HG03558 (cell line): ENCODE measurements at regions not wholly inside any gene's neighbourhood (a gene's known extent, or its start where the extent isn't known, plus 50 kb on each side); places are given as distances from the start of the nearest gene placed in this dataset.

Source experiments
- ATAC-seq: cut with Tn5 transposase; IDR thresholded peaks from one replicate; pipeline ENCODE4 v1.9.1; 2021; ENCODE audit warnings: moderate number of reproducible peaks; ENCODE audit not compliant: unreplicated experiment; ENCODE audit errors: extremely low read depth

GRCh38 chr5:91687430-91687829, 304.3 kb upstream of the ARRDC3 start:
- no peak for ATAC-seq

- ATAC-seq: no peak
Measured at GRCh38 chr5:91684625-91685024, 301.5 kb upstream of the ARRDC3 start.

GRCh38 chr5:91670563-91670962, 287.4 kb upstream of the ARRDC3 start:
- no peak for ATAC-seq

GRCh38 chr5:91670122-91670521, 287.0 kb upstream of the ARRDC3 start:
- ATAC-seq: no peak

GRCh38 chr5:91668261-91668660, 285.1 kb upstream of the ARRDC3 start:
- no peak for ATAC-seq

GRCh38 chr5:91652678-91653077, 269.6 kb upstream of the ARRDC3 start:
- no peak for ATAC-seq

- ATAC-seq: no peak
Measured at GRCh38 chr5:91651704-91652103, 268.6 kb upstream of the ARRDC3 start.

GRCh38 chr5:91645347-91645746, 262.2 kb upstream of the ARRDC3 start:
- ATAC-seq: no peak

- ATAC-seq: no peak
Measured at GRCh38 chr5:91643797-91644196, 260.7 kb upstream of the ARRDC3 start.

- no peak for ATAC-seq
Measured at GRCh38 chr5:91642581-91642980, 259.5 kb upstream of the ARRDC3 start.

- no peak for ATAC-seq
Measured at GRCh38 chr5:91641730-91642350, 258.7 kb upstream of the ARRDC3 start.

GRCh38 chr5:91639744-91640143, 256.6 kb upstream of the ARRDC3 start:
- ATAC-seq: no peak

GRCh38 chr5:91638010-91638409, 254.9 kb upstream of the ARRDC3 start:
- no peak for ATAC-seq

GRCh38 chr5:91635950-91636734, 253.0 kb upstream of the ARRDC3 start:
- no peak for ATAC-seq

- no peak for ATAC-seq
Measured at GRCh38 chr5:91632871-91633270, 249.8 kb upstream of the ARRDC3 start.

GRCh38 chr5:91611746-91612145, 228.6 kb upstream of the ARRDC3 start:
- ATAC-seq: no peak

GRCh38 chr5:91607675-91608074, 224.6 kb upstream of the ARRDC3 start:
- no peak for ATAC-seq

GRCh38 chr5:91599863-91600262, 216.7 kb upstream of the ARRDC3 start:
- ATAC-seq: no peak

- no peak for ATAC-seq
Measured at GRCh38 chr5:91598216-91598615, 215.1 kb upstream of the ARRDC3 start.

GRCh38 chr5:91595424-91595823, 212.3 kb upstream of the ARRDC3 start:
- ATAC-seq: no peak

- no peak for ATAC-seq
Measured at GRCh38 chr5:91591076-91591475, 208.0 kb upstream of the ARRDC3 start.

GRCh38 chr5:91586232-91586631, 203.1 kb upstream of the ARRDC3 start:
- ATAC-seq: no peak
